ENCODE measurements at regions not wholly inside any gene's neighbourhood (a gene's known extent, or its start where the extent isn't known, plus 50 kb on each side); places are given as distances from the start of the nearest gene placed in this dataset.

GRCh38 chr15:100801256-100801900, 78.3 kb upstream of the ALDH1A3 start:
- Histone ChIP-seq H3K9me3 (no peaks in the 10 kb centered on the region), H3K4me3 (no peak overlapping the region), H3K27me3 (no peaks in the 10 kb centered on the region), H3K27ac (no peak overlapping the region), H3K4me1 (no peaks in the 10 kb centered on the region), H3K36me3 (no peaks in the 10 kb centered on the region)
- no peak for DNase-seq
- 81% methylated on average over 13 of the region's 17 CpGs for WGBS (ENCODE audit: insufficient coverage, low coverage, low lambda C conversion rate, missing lambda C conversion rate)
- intact Hi-C loops (cut with DNase I), result no loop called here
- ATAC-seq, result no peak
- no peak for TF ChIP-seq CTCF (IDR thresholded peaks at IDR 0.05)
- no peak for TF ChIP-seq POLR2A (IDR thresholded peaks at IDR 0.05)

GRCh38 chr15:100802421-100803170, 77.0 kb upstream of the ALDH1A3 start:
- 67% methylated on average over 5 of the region's 14 CpGs for WGBS (ENCODE audit: insufficient coverage, low coverage, low lambda C conversion rate, missing lambda C conversion rate)
- Histone ChIP-seq H3K4me1 (no peaks in the 10 kb centered on the region), H3K36me3 (no peaks in the 10 kb centered on the region), H3K27me3 (no peaks in the 10 kb centered on the region), H3K27ac (no peak overlapping the region), H3K9me3 (no peaks in the 10 kb centered on the region), H3K4me3 (no peak overlapping the region)
- intact Hi-C loops (cut with DNase I), result no loop called here
- DNase-seq (no peak), ATAC-seq (no peak)
- TF ChIP-seq CTCF (IDR thresholded peaks at IDR 0.05) (no peak), POLR2A (IDR thresholded peaks at IDR 0.05) (no peak)

GRCh38 chr15:100803171-100803440, 76.5 kb upstream of the ALDH1A3 start:
- Histone ChIP-seq H3K4me3 (no peak overlapping the region), H3K27me3 (no peaks in the 10 kb centered on the region), H3K4me1 (no peaks in the 10 kb centered on the region), H3K27ac (no peak overlapping the region), H3K36me3 (no peaks in the 10 kb centered on the region), H3K9me3 (peaks cover 0 to 2% (median 0%) of the 10 kb centered on the region in 4 donors)
- intact Hi-C loops (cut with DNase I), result no loop called here
- TF ChIP-seq CTCF (IDR thresholded peaks at IDR 0.05) (no peak), POLR2A (IDR thresholded peaks at IDR 0.05) (no peak)
- ATAC-seq (no peak), DNase-seq (no peak)
- WGBS (ENCODE audit: insufficient coverage, low coverage, low lambda C conversion rate, missing lambda C conversion rate), result 88% methylated on average over 3 of the region's 3 CpGs

GRCh38 chr15:100806157-100806556, 73.5 kb upstream of the ALDH1A3 start:
- H3K36me3 ChIP-seq, result no peaks in the 10 kb centered on the region
- H3K4me1 ChIP-seq, result no peaks in the 10 kb centered on the region
- TF ChIP-seq CTCF (IDR thresholded peaks at IDR 0.05), result no peak
- no peak for TF ChIP-seq POLR2A (IDR thresholded peaks at IDR 0.05)
- H3K9me3 ChIP-seq, result peaks cover 0 to 3% (median 0%) of the 10 kb centered on the region in 4 donors
- ATAC-seq, result no peak
- no peak overlapping the region for H3K27ac ChIP-seq
- H3K27me3 ChIP-seq, result no peaks in the 10 kb centered on the region
- intact Hi-C loops (cut with DNase I), result no loop called here
- DNase-seq, result no peak
- 50% methylated on average over 1 of the region's 1 CpG for WGBS (ENCODE audit: insufficient coverage, low coverage, low lambda C conversion rate, missing lambda C conversion rate)
- H3K4me3 ChIP-seq, result no peak overlapping the region
